Neural progenitor cell (in vitro differentiated cells): ENCODE measurements at regions not wholly inside any gene's neighbourhood (a gene's known extent, or its start where the extent isn't known, plus 50 kb on each side); places are given as distances from the start of the nearest gene placed in this dataset.

Experiments
- EZH2 ChIP-seq: fragments of 200-600 bp; sonication (generic); IDR thresholded peaks from 2 replicates; pipeline ENCODE4 v1.6.1; 2017; ENCODE audit warnings: antibody characterized with exemption, mild to moderate bottlenecking, moderate library complexity
- EZH2phosphoT487 ChIP-seq: fragments of 200-600 bp; sonication (generic); IDR thresholded peaks from 2 replicates; pipeline ENCODE4 v1.6.1; 2017; ENCODE audit warnings: antibody characterized with exemption
- TF ChIP-seq, protein P1 (sequence below): fragments of 200-600 bp; sonication (generic); IDR thresholded peaks from 2 replicates; pipeline ENCODE4 v1.5.1; 2017; ENCODE audit warnings: antibody characterized with exemption, mild to moderate bottlenecking

- TF ChIP-seq, protein P1, sequence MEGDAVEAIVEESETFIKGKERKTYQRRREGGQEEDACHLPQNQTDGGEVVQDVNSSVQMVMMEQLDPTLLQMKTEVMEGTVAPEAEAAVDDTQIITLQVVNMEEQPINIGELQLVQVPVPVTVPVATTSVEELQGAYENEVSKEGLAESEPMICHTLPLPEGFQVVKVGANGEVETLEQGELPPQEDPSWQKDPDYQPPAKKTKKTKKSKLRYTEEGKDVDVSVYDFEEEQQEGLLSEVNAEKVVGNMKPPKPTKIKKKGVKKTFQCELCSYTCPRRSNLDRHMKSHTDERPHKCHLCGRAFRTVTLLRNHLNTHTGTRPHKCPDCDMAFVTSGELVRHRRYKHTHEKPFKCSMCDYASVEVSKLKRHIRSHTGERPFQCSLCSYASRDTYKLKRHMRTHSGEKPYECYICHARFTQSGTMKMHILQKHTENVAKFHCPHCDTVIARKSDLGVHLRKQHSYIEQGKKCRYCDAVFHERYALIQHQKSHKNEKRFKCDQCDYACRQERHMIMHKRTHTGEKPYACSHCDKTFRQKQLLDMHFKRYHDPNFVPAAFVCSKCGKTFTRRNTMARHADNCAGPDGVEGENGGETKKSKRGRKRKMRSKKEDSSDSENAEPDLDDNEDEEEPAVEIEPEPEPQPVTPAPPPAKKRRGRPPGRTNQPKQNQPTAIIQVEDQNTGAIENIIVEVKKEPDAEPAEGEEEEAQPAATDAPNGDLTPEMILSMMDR = no peak
- TF ChIP-seq EZH2 (no peak), EZH2phosphoT487 (no peak)
Observed at GRCh38 chr5:60362158-60362557, 337.8 kb downstream of the DEPDC1B start.
